Activated naive CD4-positive, alpha-beta T cell treated with anti-CD3 and anti-CD28 coated beads, Interleukin-2, amount 50 U/mL, for 72 hours (primary cell): ENCODE measurements at regions not wholly inside any gene's neighbourhood (a gene's known extent, or its start where the extent isn't known, plus 50 kb on each side); places are given as distances from the start of the nearest gene placed in this dataset.
A peak's percentile ranks its signal among the peaks of the same experiment; 100 is the strongest.
"Not testable (repeated sequence)": the region's sequence is repeated elsewhere in the genome, so short reads cannot be mapped to it uniquely, and the experiment has no call there.

ENCODE experiments used
- ATAC-seq, 2 donors: fragments of 150-1000 bp; cut with Tn5 transposase; 2 replicates each; pipeline ENCODE4 v1.10.0; 2021; ENCODE audit warnings: mild to moderate bottlenecking in 2 of 2, moderate library complexity in 2 of 2
- DNase-seq, 2 donors: peaks; one replicate each; pipeline ENCODE4 v3.0.0; 2021 to 2022; ENCODE audit warnings: low spot score in 2 of 2
- H3K27ac Mint-ChIP-seq, 2 donors: one replicate each; pipeline ENCODE4 v1.8.0; 2022; ENCODE audit warnings: mild to moderate bottlenecking in 2 of 2, mixed read lengths in 2 of 2
- H3K36me3 Mint-ChIP-seq, 2 donors: one replicate each; pipeline ENCODE4 v1.8.0; 2022; ENCODE audit warnings: mixed read lengths in 2 of 2
- H3K9me3 Mint-ChIP-seq, 2 donors: one replicate each; pipeline ENCODE4 v1.8.0; 2022; ENCODE audit warnings: mixed read lengths in 2 of 2

DNA sequence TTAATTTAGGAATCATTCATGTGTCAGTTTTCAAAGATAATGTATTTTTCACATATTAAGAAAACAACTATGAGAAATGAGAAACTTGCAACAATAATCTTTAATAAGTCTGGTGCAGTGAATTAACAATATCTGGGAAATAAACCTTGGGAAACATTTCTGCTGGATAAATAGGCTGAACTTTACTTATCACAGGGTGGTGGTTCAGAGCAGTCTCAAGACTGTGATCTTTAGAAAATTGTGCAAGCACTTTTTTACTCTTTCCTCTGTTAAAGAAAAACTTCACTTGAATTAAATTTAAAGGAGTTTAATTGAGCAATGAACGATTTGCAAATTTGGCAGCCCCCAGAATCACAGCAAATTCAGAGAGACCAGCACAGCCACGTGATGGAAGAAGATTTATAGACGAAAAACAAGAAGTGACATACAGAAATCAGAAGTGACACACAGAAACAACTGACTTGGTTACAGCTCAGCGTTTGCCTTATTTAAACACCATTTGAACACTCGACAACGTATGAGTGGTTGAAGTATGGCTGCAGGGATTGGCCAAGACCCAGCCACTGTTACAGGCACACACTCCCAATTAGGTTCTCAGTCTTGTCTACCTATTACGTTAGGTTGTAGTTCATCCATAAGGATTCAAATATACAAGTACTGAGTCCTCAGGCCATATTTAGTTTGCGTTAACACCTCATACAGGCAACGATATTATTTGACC is 631.9 kb downstream of the SLCO4C1 start:
- DNase-seq (no peak), ATAC-seq (no peak)
- Mint-ChIP-seq H3K36me3 (no peaks in the 10 kb centered on the region), H3K9me3 (no peaks in the 10 kb centered on the region), H3K27ac (no peak overlapping the region)

DNA sequence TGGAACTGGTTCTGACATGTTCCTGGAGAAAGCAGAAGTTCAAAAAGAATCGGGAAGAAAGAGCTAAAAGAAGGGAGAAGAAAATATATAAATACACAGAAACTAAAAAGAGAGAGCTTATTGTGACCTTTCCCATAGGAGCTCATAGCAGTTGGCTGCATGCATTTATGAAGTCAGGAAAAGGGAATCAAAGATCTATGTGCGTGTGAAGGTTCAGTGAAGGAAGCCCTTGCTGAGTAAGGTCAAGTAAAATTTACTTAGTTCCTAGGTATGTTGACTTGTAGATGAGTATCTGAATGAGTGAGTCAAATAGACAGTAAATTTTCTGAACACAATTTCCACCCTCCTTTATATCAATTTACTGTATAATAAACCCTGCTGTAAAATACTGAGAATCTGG is 632.5 kb downstream of the SLCO4C1 start:
- H3K27ac Mint-ChIP-seq, result no peak overlapping the region
- DNase-seq (no peak), ATAC-seq (no peak)
- no peaks in the 10 kb centered on the region for H3K9me3 Mint-ChIP-seq
- no peaks in the 10 kb centered on the region for H3K36me3 Mint-ChIP-seq

DNA sequence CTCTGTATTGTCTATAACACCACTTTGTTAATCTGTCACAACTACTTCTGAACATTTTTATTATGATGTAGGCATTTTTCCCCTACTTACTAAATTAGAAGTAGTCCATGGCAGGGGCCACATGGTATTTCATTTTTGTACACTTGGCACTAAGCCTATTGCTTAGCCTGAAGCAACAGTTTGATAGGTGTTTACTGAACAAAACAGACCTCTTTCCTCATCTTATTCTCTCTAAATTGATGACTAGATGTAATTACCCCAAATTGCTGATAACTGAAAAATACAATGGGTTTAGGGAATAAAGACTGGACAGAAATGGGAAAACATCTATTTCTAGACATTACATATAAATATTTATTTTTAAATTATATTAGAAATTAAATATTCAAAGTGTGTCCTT is 633.8 kb downstream of the SLCO4C1 start:
- ATAC-seq (no peak), DNase-seq (no peak)
- no peaks in the 10 kb centered on the region for H3K36me3 Mint-ChIP-seq
- no peak overlapping the region for H3K27ac Mint-ChIP-seq
- H3K9me3 Mint-ChIP-seq, result no peaks in the 10 kb centered on the region

DNA sequence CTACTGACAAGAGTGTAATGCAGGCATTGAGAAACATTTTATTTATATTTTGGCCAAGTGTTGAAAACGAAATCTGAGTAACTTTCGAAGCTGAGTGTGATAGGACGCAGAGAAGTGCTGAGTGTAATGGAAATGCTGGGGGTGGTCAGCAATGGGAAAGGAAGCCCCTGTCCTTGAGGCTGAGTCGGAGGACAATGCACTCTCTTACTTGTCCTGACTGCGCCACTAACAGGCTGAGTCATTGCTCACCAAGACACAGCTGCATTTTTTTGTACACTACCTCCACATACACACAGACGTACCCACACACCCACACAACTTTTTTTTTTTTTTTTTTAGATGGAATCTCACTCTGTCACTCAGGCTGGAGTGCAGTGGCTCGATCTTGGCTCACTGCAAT is 637.7 kb downstream of the SLCO4C1 start:
- DNase-seq (no peak), ATAC-seq (no peak)
- Mint-ChIP-seq H3K27ac (no peak overlapping the region), H3K36me3 (no peaks in the 10 kb centered on the region), H3K9me3 (no peaks in the 10 kb centered on the region)

DNA sequence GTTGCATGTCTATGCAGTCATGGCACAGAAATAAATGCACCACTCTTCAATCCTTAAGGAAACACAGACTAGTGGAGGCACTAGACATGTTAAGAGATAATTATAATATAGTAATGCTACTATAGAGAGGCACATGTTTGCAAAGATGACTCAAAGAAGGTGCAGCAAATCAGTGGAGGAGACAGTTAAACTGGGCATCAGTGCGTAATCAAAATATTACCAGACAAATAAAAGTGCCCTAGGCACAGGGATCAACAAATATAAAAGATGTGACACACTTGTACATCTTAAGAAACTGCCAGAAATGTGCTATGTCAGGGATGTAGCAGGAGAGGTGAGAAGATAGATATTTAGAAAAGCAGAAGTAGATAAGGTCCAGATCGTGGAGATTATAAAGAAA is 642.1 kb downstream of the SLCO4C1 start:
- DNase-seq (no peak), ATAC-seq (no peak)
- Mint-ChIP-seq H3K36me3 (no peaks in the 10 kb centered on the region), H3K9me3 (no peaks in the 10 kb centered on the region), H3K27ac (no peak overlapping the region)

DNA sequence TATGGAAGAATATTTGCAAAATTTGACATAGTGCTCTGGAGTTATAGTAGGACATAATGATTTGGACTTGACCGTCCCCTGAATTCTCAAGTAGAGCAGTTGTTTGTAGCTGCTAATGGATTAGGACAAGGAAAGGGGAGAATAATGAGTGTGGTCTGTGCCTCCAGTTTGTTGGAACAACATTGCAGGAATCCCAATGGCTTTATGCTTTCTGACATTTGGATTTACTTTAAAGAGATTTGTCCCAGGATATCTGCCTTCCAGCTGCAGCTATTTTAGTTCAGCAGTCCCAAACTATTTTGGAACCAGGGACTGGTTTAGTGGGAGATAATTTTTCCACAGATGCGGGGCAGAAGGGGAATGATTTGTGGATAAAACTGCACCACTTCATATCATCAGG is 648.2 kb downstream of the SLCO4C1 start:
- no peak for DNase-seq
- no peaks in the 10 kb centered on the region for H3K36me3 Mint-ChIP-seq
- ATAC-seq, result no peak
- no peaks in the 10 kb centered on the region for H3K9me3 Mint-ChIP-seq
- H3K27ac Mint-ChIP-seq, result no peak overlapping the region

DNA sequence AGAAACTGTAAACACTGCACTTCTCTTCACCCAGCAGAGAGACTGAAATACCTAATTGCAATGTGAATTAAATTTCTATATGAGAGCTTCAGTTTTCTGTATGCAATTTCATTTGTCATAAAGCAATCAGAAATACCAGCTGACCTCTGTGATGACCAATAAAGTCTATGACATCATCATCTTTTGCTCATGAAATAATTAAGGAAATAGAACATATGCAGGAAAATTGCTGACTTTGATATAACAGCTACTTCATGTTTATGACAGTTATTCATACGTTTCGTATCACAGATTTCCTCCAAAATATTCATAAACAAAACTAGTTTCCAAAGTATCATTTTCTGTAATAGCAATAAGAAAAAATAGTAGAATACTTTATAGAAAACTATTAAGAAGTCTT is 652.3 kb downstream of the SLCO4C1 start:
- ATAC-seq, result no peak
- H3K36me3 Mint-ChIP-seq, result no peaks in the 10 kb centered on the region
- H3K27ac Mint-ChIP-seq, result no peak overlapping the region

DNA sequence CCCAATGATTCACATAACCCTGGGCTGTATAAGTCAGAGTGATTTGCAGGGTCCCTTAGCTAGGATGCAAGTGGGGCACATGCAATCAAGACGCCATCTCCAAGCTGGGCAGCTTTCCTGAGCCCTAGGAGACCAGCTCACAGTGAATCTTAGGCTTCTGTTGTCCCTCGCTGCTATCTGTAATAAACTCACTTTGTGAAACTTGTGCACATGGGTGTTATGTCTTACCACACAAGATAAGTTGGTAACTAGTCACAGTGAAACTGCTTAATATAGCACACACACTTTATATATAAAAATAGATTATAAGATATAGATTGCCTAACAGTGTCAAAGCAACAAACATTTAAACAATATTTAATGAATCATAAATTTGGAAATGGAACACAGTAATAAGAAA is 658.5 kb downstream of the SLCO4C1 start:
- ATAC-seq, result no peak
- Mint-ChIP-seq H3K9me3 (peaks cover 0 to 4% of the 10 kb centered on the region in 2 donors), H3K36me3 (no peaks in the 10 kb centered on the region), H3K27ac (no peak overlapping the region)
- DNase-seq, result no peak

More for the DNA sequence above, 652.3 kb downstream of the SLCO4C1 start:
- no peak for DNase-seq
- no peaks in the 10 kb centered on the region for H3K9me3 Mint-ChIP-seq

DNA sequence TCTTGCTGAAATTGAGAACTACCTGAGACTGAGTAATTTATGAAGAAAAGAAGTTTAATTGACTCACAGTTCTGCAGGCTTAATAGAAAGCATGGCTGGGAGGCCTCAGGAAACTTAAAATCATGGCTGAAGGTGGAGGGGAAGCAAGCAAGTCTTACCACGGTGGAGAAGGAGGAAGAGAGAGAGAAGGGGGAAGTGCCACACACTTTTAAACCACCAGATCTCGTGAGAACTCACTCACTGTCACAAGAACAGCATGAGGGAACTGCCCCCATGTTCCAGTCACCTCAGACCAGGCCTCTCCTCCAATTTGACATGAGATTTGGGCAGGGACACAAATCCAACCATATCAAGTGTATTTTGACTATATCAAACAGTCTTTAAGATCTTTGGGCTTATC is 668.3 kb downstream of the SLCO4C1 start:
- not testable (repeated sequence) for H3K36me3 Mint-ChIP-seq, H3K27ac Mint-ChIP-seq, H3K9me3 Mint-ChIP-seq, DNase-seq, ATAC-seq

DNA sequence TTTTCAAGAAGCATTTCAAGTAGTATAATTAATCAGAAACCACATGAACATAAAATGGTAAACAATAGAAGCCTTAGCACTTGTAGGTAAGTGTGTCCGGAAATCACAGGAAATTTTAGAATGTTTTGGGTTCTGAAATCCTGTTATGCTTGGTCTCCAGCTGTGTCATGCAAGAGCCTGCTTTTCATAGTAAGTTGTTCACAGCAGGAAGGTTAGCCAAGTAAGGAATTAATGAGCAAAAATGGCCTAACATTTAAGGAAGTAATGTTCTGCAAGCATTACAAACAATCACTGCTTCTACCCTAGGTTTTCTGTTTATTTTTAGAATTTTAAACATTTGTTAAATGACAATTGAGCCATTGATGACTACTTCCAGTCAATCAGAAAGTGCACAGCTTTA is 669.5 kb downstream of the SLCO4C1 start:
- peaks cover 0 to 3% of the 10 kb centered on the region in 2 donors for H3K9me3 Mint-ChIP-seq
- ATAC-seq (no peak), DNase-seq (no peak)
- H3K27ac Mint-ChIP-seq, result no peak overlapping the region
- H3K36me3 Mint-ChIP-seq, result no peaks in the 10 kb centered on the region

DNA sequence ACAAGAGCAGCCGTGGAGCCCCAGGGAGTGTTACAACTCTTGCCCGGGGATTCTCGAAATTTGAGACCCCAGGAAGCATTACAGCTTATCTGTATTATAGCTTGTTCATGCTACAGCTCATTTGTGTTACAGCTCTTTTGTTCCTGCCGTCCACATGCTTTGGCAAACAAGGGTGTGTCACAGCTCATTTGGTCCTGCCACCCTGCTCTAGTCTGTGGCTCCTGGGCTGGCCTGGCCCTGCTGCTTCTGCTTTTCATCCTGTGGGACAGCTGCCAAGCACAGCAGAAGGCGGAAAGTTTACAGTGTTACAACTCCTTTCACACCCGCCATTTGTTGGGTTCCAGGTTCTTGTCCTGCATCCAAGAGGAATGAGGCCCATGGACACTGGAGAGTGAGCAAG is 685.0 kb downstream of the SLCO4C1 start:
- DNase-seq, result no peak
- H3K36me3 Mint-ChIP-seq, result no peaks in the 10 kb centered on the region
- no peak for ATAC-seq
- H3K9me3 Mint-ChIP-seq, result peaks cover 0 to 9% of the 10 kb centered on the region in 2 donors
- no peak overlapping the region for H3K27ac Mint-ChIP-seq

DNA sequence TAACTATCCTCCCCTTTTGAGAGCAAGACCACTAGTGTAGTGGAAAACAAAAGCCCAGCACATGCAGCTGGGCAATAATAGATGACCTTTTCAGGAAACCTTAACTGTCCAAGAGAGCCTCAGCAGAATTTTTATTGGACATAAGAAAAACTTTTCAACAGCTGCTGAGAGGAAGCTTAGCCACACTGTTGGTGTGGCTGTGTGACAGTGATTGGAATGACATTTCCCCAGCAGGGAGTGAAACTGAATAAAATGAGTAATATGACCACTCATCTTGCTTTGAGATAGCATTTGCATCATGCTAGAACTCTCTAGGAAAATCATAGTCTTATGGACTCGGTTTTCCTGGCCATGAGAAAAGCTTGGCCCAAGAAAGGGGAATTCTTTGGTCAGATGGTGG is 687.8 kb downstream of the SLCO4C1 start:
- ATAC-seq (peak in 1 of 2 donors; percentile 33), DNase-seq (no peak)
- H3K9me3 Mint-ChIP-seq, result no peaks in the 10 kb centered on the region
- H3K27ac Mint-ChIP-seq, result no peak overlapping the region
- no peaks in the 10 kb centered on the region for H3K36me3 Mint-ChIP-seq

DNA sequence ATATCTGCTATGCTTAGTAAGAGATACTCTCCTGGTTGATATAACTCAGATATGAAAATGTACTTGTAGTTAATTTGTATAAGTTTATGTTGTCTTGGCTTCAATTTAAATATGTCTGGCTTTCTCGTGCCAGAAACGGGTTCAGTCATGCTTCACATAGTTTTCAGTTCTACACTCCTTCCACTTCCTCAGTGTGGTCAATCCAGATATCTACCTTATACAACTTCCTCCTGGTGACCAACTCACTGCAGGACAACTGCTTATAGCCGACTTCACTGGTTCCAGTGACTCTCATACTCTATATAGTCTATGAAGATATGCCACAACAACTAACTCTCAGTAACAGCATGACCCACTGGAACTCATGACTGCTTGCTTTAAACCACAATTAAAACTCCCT is 690.4 kb downstream of the SLCO4C1 start:
- ATAC-seq, result no peak
- Mint-ChIP-seq H3K27ac (no peak overlapping the region), H3K36me3 (no peaks in the 10 kb centered on the region), H3K9me3 (no peaks in the 10 kb centered on the region)
- DNase-seq, result no peak

DNA sequence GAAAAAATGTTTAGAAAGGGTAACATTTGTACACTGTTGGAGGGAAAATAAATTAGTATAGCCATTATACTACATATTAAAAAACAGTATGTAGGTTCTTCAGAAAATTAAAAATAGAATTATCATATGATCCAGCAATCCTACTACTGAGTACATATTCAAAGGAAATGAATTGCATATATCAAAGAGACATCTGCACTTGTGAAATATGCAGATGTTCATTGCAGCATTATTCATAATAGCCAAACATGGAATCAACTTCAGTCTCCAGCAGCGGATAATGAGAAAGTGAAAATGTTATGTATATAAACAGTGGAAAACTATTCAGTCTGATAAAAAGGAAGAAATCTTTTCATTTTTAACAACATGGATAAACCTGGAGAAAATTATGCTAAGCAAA is 695.5 kb downstream of the SLCO4C1 start:
- H3K27ac Mint-ChIP-seq, result no peak overlapping the region
- DNase-seq (no peak), ATAC-seq (no peak)
- peaks cover 0 to 6% of the 10 kb centered on the region in 2 donors for H3K9me3 Mint-ChIP-seq
- H3K36me3 Mint-ChIP-seq, result peaks cover 0 to 1% of the 10 kb centered on the region in 2 donors

DNA sequence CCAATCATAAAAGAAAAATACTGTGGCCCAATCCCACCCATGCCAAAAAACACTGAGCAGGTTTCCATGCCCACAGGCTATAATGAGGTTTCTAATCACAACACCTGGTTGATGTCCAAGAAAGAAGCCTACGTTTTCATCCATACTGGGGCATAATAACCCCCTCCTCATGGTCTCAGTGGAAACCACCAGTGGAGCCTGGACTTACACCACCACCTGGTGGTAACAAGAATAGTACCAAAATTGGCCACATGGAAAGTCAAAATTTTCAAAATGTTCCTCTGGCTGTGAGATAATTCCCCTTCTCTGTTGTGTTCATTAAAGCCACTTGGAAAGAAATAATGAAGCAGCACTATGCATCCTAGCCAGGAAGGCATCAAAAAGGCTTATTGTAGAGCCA is 687.3 kb upstream of the ST8SIA4 start:
- DNase-seq, result no peak
- peaks cover 9 to 10% of the 10 kb centered on the region in 2 donors for H3K9me3 Mint-ChIP-seq

DNA sequence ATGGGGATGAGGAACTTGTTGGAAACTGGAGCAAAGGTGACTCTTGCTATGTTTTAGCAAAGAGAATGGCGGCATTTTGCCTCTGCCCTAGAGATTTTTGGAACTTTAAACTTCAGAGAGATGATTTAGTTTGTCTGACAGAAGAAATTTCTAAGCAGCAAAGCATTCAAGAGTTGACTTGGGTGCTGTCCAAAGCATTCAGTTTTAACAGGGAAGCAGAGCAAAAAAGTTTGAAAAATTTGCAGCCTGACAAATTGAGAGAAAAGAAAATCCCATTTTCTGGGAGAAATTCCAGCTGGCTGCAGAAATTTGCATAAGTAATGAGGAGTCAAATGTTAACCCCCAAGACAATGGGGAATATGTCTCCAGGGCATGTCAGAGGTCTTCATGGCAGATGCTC is 682.3 kb upstream of the ST8SIA4 start:
- H3K9me3 Mint-ChIP-seq, result peaks cover 4 to 5% of the 10 kb centered on the region in 2 donors
- no peak overlapping the region for H3K27ac Mint-ChIP-seq
- no peak for ATAC-seq

More for the DNA sequence above, 687.3 kb upstream of the ST8SIA4 start:
- Mint-ChIP-seq H3K36me3 (peaks cover 0 to 1% of the 10 kb centered on the region in 2 donors), H3K27ac (no peak overlapping the region)
- ATAC-seq, result no peak

DNA sequence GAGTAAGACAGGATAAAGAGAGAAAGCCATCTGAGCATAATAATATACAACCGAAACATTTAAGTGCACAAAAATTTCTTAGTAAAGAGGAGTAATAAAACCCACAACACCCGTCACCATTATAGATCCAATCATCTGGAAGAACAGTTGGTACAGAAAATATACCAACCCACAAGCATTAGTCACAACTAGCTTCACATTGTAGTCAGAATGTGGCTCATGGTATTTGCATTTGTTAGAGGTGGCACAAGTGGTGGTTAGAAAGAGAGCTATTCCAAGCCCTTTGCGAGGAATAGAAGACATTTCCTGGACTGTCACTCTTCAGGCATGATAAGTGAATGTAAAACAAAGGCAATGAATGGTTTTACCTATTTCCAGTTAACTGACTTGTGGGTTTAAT is 677.5 kb upstream of the ST8SIA4 start:
- no peak for DNase-seq
- H3K9me3 Mint-ChIP-seq, result no peaks in the 10 kb centered on the region
- no peak for ATAC-seq
- no peaks in the 10 kb centered on the region for H3K36me3 Mint-ChIP-seq
- H3K27ac Mint-ChIP-seq, result no peak overlapping the region

More for the DNA sequence above, 682.3 kb upstream of the ST8SIA4 start:
- H3K36me3 Mint-ChIP-seq, result no peaks in the 10 kb centered on the region
- DNase-seq, result no peak

DNA sequence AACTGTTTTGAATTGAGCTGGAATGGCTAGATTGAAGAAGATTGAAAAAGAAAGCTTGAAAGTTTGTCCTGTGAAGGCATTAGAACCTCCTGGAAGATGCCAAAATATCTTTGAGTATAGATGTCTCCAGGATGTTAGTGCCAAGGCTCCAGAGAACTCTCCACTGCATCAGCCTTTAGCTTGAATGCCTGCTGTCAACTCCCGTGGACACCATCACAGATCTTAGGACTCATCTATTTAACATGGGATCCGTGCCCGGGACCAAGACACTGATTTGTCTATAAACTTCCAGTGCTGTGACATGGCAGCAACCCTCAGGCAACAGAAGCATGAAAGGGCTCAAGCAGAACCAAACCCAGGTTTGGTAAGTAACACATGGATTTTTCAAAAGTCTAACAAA is 670.9 kb upstream of the ST8SIA4 start:
- no peak for DNase-seq
- peaks cover 5 to 7% of the 10 kb centered on the region in 2 donors for H3K9me3 Mint-ChIP-seq
- H3K36me3 Mint-ChIP-seq, result no peaks in the 10 kb centered on the region
- no peak overlapping the region for H3K27ac Mint-ChIP-seq
- ATAC-seq, result no peak
